H1 (cell line): ENCODE measurements at regions not wholly inside any gene's neighbourhood (a gene's known extent, or its start where the extent isn't known, plus 50 kb on each side); places are given as distances from the start of the nearest gene placed in this dataset.
A peak's percentile ranks its signal among the peaks of the same experiment; 100 is the strongest.

Source experiments
- ASH2L ChIP-seq: fragments of 200-600, 300-600 bp; sonication (generic); IDR thresholded peaks from one replicate; pipeline ENCODE4 v1.7.1; 2017; ENCODE audit warnings: low read length
- EP300 ChIP-seq, 2 experiments: IDR thresholded peaks; 1 replicate in 1 of 2; 2 replicates in 1 of 2; pipeline ENCODE4 v1.6.1; 2011 to 2012; ENCODE audit warnings: low read depth in 2 of 2, low read length in 2 of 2, mild to moderate bottlenecking in 2 of 2, borderline replicate concordance in 1 of 2, inconsistent platforms in 1 of 2, moderate library complexity in 1 of 2
- HDAC2 ChIP-seq, 2 experiments: fragments of 300-600 bp in 1 of 2; sonication (generic) in 1 of 2; IDR thresholded peaks; 2 replicates each; pipeline ENCODE4 v1.6.1; 2011 to 2012; ENCODE audit warnings: low read depth in 2 of 2, low read length in 2 of 2, mild to moderate bottlenecking in 2 of 2, moderate library complexity in 2 of 2, borderline replicate concordance in 1 of 2, inconsistent platforms in 1 of 2
- HDAC6 ChIP-seq: IDR thresholded peaks from one replicate; pipeline ENCODE4 v1.7.1; 2012; ENCODE audit warnings: low read depth, mild to moderate bottlenecking, inconsistent platforms, low read length, moderate library complexity
- KDM4A ChIP-seq: IDR thresholded peaks from one replicate; pipeline ENCODE4 v1.7.1; 2012; ENCODE audit warnings: low read depth, mild to moderate bottlenecking, moderate library complexity, low read length, inconsistent platforms; ENCODE audit not compliant: severe bottlenecking
- KDM5A ChIP-seq: fragments of 200-600 bp; IDR thresholded peaks from 2 replicates; pipeline ENCODE4 v1.7.1; 2012; ENCODE audit warnings: mild to moderate bottlenecking, low read length, inconsistent platforms, mixed read lengths
- NANOG ChIP-seq: IDR thresholded peaks from 2 replicates; pipeline ENCODE4 v1.6.1; 2011; ENCODE audit warnings: low read length, low read depth, mild to moderate bottlenecking, inconsistent platforms; ENCODE audit not compliant: insufficient read depth, poor library complexity, severe bottlenecking
- POLR2AphosphoS5 ChIP-seq: IDR thresholded peaks from 2 replicates; pipeline ENCODE4 v1.6.1; 2011; ENCODE audit warnings: low read depth, low read length
- POU5F1 ChIP-seq: IDR thresholded peaks from 2 replicates; pipeline ENCODE4 v1.6.1; 2011; ENCODE audit warnings: low read depth, mild to moderate bottlenecking, low read length, moderate library complexity
- RXRA ChIP-seq: IDR thresholded peaks from 2 replicates; pipeline ENCODE4 v1.6.1; 2011; ENCODE audit warnings: low read depth, mild to moderate bottlenecking, low read length, moderate library complexity; ENCODE audit not compliant: insufficient read depth
- SIX5 ChIP-seq: IDR thresholded peaks from 2 replicates; pipeline ENCODE4 v1.6.1; 2011; ENCODE audit warnings: mild to moderate bottlenecking, low read depth, low read length
- TEAD4 ChIP-seq: IDR thresholded peaks from 2 replicates; pipeline ENCODE4 v1.6.1; 2012; ENCODE audit warnings: low read depth, low read length, inconsistent platforms, mixed read lengths

GRCh38 chr2:84306361-84306760 lies 152.7 kb downstream of the SUCLG1 start (continued):
- TF ChIP-seq ASH2L (no peak), KDM4A (no peak), HDAC6 (no peak), POU5F1 (no peak), EP300 (IDR thresholded peaks at IDR 0.05; ENCODE audit: borderline replicate concordance in 1 of 2, low read depth in 2 of 2, low read length in 2 of 2) (peak; percentile 72 to 96; a peak in 2 of 3 replicates), HDAC2 (IDR thresholded peaks at IDR 0.05; ENCODE audit: borderline replicate concordance in 1 of 2, low read depth in 2 of 2, low read length in 2 of 2) (no peak), RXRA (no peak), TEAD4 (peak; percentile 63; the same call in 1 of the 2 replicates), NANOG (no peak), KDM5A (no peak), SIX5 (no peak), POLR2AphosphoS5 (no peak)
